Astrocyte (in vitro differentiated cells and primary cell): ENCODE measurements at regions not wholly inside any gene's neighbourhood (a gene's known extent, or its start where the extent isn't known, plus 50 kb on each side); places are given as distances from the start of the nearest gene placed in this dataset.

Experiments used
- DNase-seq: peaks from one replicate; pipeline ENCODE4 v3.0.0-alpha.2; 2010; ENCODE audit warnings: low read depth
- FAIRE-seq: peaks from 2 replicates; lab custom pipeline; 2011; peaks lifted over from hg19 to GRCh38; lab: Jason Lieb, UNC
- H2AFZ ChIP-seq: 2 replicates; pipeline ENCODE4 v1.6.0; 2012; ENCODE audit warnings: low read depth, low read length, inconsistent platforms
- H3K27ac ChIP-seq: 2 replicates; pipeline ENCODE4 v1.5.1; 2011; ENCODE audit warnings: low read depth, low read length, inconsistent platforms
- H3K27me3 ChIP-seq: 2 replicates; pipeline ENCODE4 v1.6.0; 2011; ENCODE audit warnings: low read length, inconsistent platforms; ENCODE audit not compliant: insufficient read depth
- H3K36me3 ChIP-seq: 2 replicates; pipeline ENCODE4 v1.5.1; 2011; ENCODE audit warnings: low read length, inconsistent platforms; ENCODE audit not compliant: insufficient read depth
- H3K4me1 ChIP-seq: 2 replicates; pipeline ENCODE4 v1.5.1; 2011; ENCODE audit warnings: low read length, inconsistent platforms; ENCODE audit not compliant: insufficient read depth
- H3K4me2 ChIP-seq: 2 replicates; pipeline ENCODE4 v1.6.0; 2012; ENCODE audit warnings: low read length, inconsistent platforms
- H3K4me3 ChIP-seq: 2 replicates; pipeline ENCODE4 v1.5.1; 2011; ENCODE audit warnings: low read depth, mild to moderate bottlenecking, low read length, inconsistent platforms; ENCODE audit not compliant: insufficient read depth
- H3K79me2 ChIP-seq: 2 replicates; pipeline ENCODE4 v1.6.0; 2012; ENCODE audit warnings: mild to moderate bottlenecking, low read length, inconsistent platforms; ENCODE audit not compliant: insufficient read depth
- H3K9ac ChIP-seq: 2 replicates; pipeline ENCODE4 v1.6.0; 2012; ENCODE audit warnings: mild to moderate bottlenecking, low read length, inconsistent platforms
- H3K9me3 ChIP-seq: 2 replicates; pipeline ENCODE4 v1.5.1; 2012; ENCODE audit warnings: low read depth, mild to moderate bottlenecking, low read length, inconsistent platforms; ENCODE audit not compliant: insufficient read depth
- H4K20me1 ChIP-seq: 2 replicates; pipeline ENCODE4 v1.6.0; 2012; ENCODE audit warnings: low read length, inconsistent platforms; ENCODE audit not compliant: insufficient read depth
- H3K27ac Mint-ChIP-seq: one replicate; pipeline ENCODE4 v1.8.0; 2021; ENCODE audit warnings: mild to moderate bottlenecking, mixed read lengths; ENCODE audit not compliant: unreplicated experiment
- H3K27me3 Mint-ChIP-seq: one replicate; pipeline ENCODE4 v1.8.0; 2021; ENCODE audit warnings: low read depth, mixed read lengths; ENCODE audit not compliant: unreplicated experiment
- H3K36me3 Mint-ChIP-seq: one replicate; pipeline ENCODE4 v1.8.0; 2021; ENCODE audit warnings: low read depth, mixed read lengths; ENCODE audit not compliant: unreplicated experiment
- H3K4me1 Mint-ChIP-seq: one replicate; pipeline ENCODE4 v1.8.0; 2021; ENCODE audit warnings: low read depth, mixed read lengths; ENCODE audit not compliant: unreplicated experiment
- H3K4me3 Mint-ChIP-seq: one replicate; pipeline ENCODE4 v1.8.0; 2021; ENCODE audit warnings: mild to moderate bottlenecking, moderate library complexity, mixed read lengths; ENCODE audit not compliant: unreplicated experiment
- H3K9me3 Mint-ChIP-seq: one replicate; pipeline ENCODE4 v1.8.0; 2021; ENCODE audit warnings: mild to moderate bottlenecking, mixed read lengths; ENCODE audit not compliant: unreplicated experiment
- EZH2 ChIP-seq: IDR thresholded peaks from 2 replicates; pipeline ENCODE4 v1.6.1; 2012; ENCODE audit warnings: mild to moderate bottlenecking, low read length, inconsistent platforms; ENCODE audit not compliant: insufficient read depth
- TF ChIP-seq, protein P1 (sequence below): IDR thresholded peaks from 2 replicates; pipeline ENCODE4 v1.5.1; 2011; ENCODE audit warnings: low read depth, mild to moderate bottlenecking, inconsistent platforms, low read length, moderate library complexity; ENCODE audit not compliant: insufficient read depth

- Histone ChIP-seq H2AFZ (no peak overlapping the region), H3K9me3 (no peaks in the 10 kb centered on the region), H3K4me1 (peaks cover 10% of the 10 kb centered on the region), H3K79me2 (no peaks in the 10 kb centered on the region), H3K27me3 (no peaks in the 10 kb centered on the region), H3K36me3 (no peaks in the 10 kb centered on the region), H4K20me1 (no peaks in the 10 kb centered on the region), H3K4me3 (no peak overlapping the region), H3K27ac (no peak overlapping the region), H3K4me2 (no peak overlapping the region), H3K9ac (no peak overlapping the region)
- Mint-ChIP-seq H3K4me1 (peaks cover 39% of the 10 kb centered on the region), H3K9me3 (peaks cover 3% of the 10 kb centered on the region), H3K36me3 (no peaks in the 10 kb centered on the region), H3K27ac (no peak overlapping the region), H3K4me3 (no peak overlapping the region), H3K27me3 (peaks cover 2% of the 10 kb centered on the region)
- DNase-seq = no peak
- FAIRE-seq = no peak
- TF ChIP-seq, protein P1, sequence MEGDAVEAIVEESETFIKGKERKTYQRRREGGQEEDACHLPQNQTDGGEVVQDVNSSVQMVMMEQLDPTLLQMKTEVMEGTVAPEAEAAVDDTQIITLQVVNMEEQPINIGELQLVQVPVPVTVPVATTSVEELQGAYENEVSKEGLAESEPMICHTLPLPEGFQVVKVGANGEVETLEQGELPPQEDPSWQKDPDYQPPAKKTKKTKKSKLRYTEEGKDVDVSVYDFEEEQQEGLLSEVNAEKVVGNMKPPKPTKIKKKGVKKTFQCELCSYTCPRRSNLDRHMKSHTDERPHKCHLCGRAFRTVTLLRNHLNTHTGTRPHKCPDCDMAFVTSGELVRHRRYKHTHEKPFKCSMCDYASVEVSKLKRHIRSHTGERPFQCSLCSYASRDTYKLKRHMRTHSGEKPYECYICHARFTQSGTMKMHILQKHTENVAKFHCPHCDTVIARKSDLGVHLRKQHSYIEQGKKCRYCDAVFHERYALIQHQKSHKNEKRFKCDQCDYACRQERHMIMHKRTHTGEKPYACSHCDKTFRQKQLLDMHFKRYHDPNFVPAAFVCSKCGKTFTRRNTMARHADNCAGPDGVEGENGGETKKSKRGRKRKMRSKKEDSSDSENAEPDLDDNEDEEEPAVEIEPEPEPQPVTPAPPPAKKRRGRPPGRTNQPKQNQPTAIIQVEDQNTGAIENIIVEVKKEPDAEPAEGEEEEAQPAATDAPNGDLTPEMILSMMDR = no peak
- TF ChIP-seq EZH2 = no peak
Measured at GRCh38 chr4:138675685-138676084, 339.9 kb upstream of the NOCT start.

GRCh38 chr4:138674209-138674608, 341.4 kb upstream of the NOCT start:
- no peak overlapping the region for H3K9ac ChIP-seq
- H3K27ac Mint-ChIP-seq = no peak overlapping the region
- no peak overlapping the region for H2AFZ ChIP-seq

DNA sequence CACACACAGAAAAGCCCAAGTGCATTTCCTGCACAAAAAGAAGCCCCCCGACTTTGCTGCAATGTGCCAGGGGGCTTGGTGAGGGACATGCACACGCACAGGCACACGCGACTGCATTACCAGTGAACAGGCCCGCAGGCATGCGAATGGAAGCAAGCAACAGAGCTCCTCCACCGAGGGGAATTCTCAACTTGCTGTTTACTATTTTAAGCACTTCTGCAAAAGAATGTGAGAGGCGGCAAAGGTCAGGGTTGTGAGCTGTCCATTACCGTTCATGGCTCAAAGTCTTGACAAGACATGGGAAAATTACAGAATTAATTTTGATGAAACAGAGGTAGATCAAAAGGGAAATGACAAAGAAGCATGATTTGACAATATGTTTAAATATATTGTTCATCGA, 342.5 kb upstream of the NOCT start:
- H3K9me3 Mint-ChIP-seq = peaks cover 3% of the 10 kb centered on the region
- TF ChIP-seq EZH2 = no peak
- TF ChIP-seq, protein P1 = no peak
- Histone ChIP-seq H3K36me3 (no peaks in the 10 kb centered on the region), H4K20me1 (no peaks in the 10 kb centered on the region), H3K9me3 (no peaks in the 10 kb centered on the region), H3K4me3 (no peak overlapping the region), H3K4me2 (no peak overlapping the region), H3K27ac (no peak overlapping the region), H3K27me3 (no peaks in the 10 kb centered on the region), H3K4me1 (peaks cover 21% of the 10 kb centered on the region), H3K79me2 (no peaks in the 10 kb centered on the region), H3K9ac (no peak overlapping the region), H2AFZ (no peak overlapping the region)
- H3K4me1 Mint-ChIP-seq = peaks cover 40% of the 10 kb centered on the region
- no peaks in the 10 kb centered on the region for H3K36me3 Mint-ChIP-seq
- peak overlapping the region; percentile 54 for H3K27ac Mint-ChIP-seq
- no peak overlapping the region for H3K4me3 Mint-ChIP-seq
- DNase-seq (no peak), FAIRE-seq (no peak)
- peaks cover 2% of the 10 kb centered on the region for H3K27me3 Mint-ChIP-seq

More at GRCh38 chr4:138674209-138674608, 341.4 kb upstream of the NOCT start:
- no peaks in the 10 kb centered on the region for H3K36me3 Mint-ChIP-seq
- peaks cover 41% of the 10 kb centered on the region for H3K4me1 Mint-ChIP-seq
- TF ChIP-seq EZH2 = no peak
- TF ChIP-seq, protein P1 = no peak
- Histone ChIP-seq H4K20me1 (no peaks in the 10 kb centered on the region), H3K36me3 (no peaks in the 10 kb centered on the region), H3K79me2 (no peaks in the 10 kb centered on the region), H3K27me3 (no peaks in the 10 kb centered on the region), H3K4me3 (no peak overlapping the region), H3K4me1 (peaks cover 15% of the 10 kb centered on the region), H3K27ac (no peak overlapping the region), H3K4me2 (no peak overlapping the region), H3K9me3 (no peaks in the 10 kb centered on the region)
- FAIRE-seq (no peak), DNase-seq (no peak)
- peaks cover 3% of the 10 kb centered on the region for H3K9me3 Mint-ChIP-seq
- no peak overlapping the region for H3K4me3 Mint-ChIP-seq
- peaks cover 2% of the 10 kb centered on the region for H3K27me3 Mint-ChIP-seq
